K562 (cell line): ENCODE measurements at regions not wholly inside any gene's neighbourhood (a gene's known extent, or its start where the extent isn't known, plus 50 kb on each side); places are given as distances from the start of the nearest gene placed in this dataset.

Experiments used
- ATAC-seq: fragments of 200-7000 bp; cut with Tn5 transposase; 3 replicates; pipeline ENCODE4 v1.9.1; 2020; ENCODE audit warnings: moderate library complexity
- BruUV-seq: library from RNA; stranded (reverse); fragments of 400-500 nt; replicated peaks from 2 replicates; lab custom pipeline; 2021; lab: Mats Ljungman, UMichigan
- CTCF ChIA-PET: fragments of 300-600 bp; formaldehyde crosslinking; extraction: SDS; loops from one replicate; lab custom pipeline; 2021; ENCODE audit warnings: low intra/inter-chr PET ratio; lab: Yijun Ruan, JAX
- POLR2A ChIA-PET: fragments of 300-600, 350-650 bp; sonication (Branson Sonifier 250); formaldehyde crosslinking; extraction: SDS; loops from one replicate; lab custom pipeline; 2021; ENCODE audit warnings: antibody characterized with exemption, inconsistent platforms; lab: Yijun Ruan, JAX
- DNase-seq, 4 experiments: peaks; one replicate each; pipeline versions ENCODE4 v3.0.0 to v3.0.0-alpha.2; 2011 to 2018; ENCODE audit warnings: low spot score in 3 of 4, mixed read lengths in 3 of 4; ENCODE audit errors: extremely low read depth in 1 of 4
- FAIRE-seq: peaks from 2 replicates; lab custom pipeline; 2011; peaks lifted over from hg19 to GRCh38; lab: Jason Lieb, UNC
- H2AFZ ChIP-seq: 2 replicates; pipeline ENCODE4 v1.6.0; 2011; ENCODE audit warnings: low read depth, low read length, control low read depth, inconsistent platforms
- H3K27ac ChIP-seq: fragments of 200-600 bp; 3 replicates; pipeline ENCODE4 v1.8.0; 2011; ENCODE audit warnings: low read depth, mild to moderate bottlenecking, control low read depth, inconsistent platforms, low read length, moderate library complexity, mixed read lengths; ENCODE audit errors: extremely low read depth
- H3K27me3 ChIP-seq, 2 experiments: fragments of 300-600 bp in 1 of 2; 2 replicates in 1 of 2; 3 replicates in 1 of 2; pipeline versions ENCODE4 v1.6.0 to v1.8.0; 2011; ENCODE audit warnings: inconsistent platforms in 2 of 2, low read length in 2 of 2, mild to moderate bottlenecking in 1 of 2, mixed read lengths in 1 of 2, moderate library complexity in 1 of 2; ENCODE audit not compliant: control insufficient read depth in 2 of 2, insufficient read depth in 2 of 2
- H3K36me3 ChIP-seq: fragments of 300-600 bp; 3 replicates; pipeline ENCODE4 v1.8.0; 2011; ENCODE audit warnings: mild to moderate bottlenecking, low read length, inconsistent platforms; ENCODE audit not compliant: control insufficient read depth, insufficient read depth
- H3K4me1 ChIP-seq, 2 experiments: fragments of 200-600 bp in 1 of 2; replicated peaks in 1 of 2; 2 replicates in 1 of 2; 3 replicates in 1 of 2; pipeline versions ENCODE4 v1.5.1 to v1.8.0; 2011; ENCODE audit warnings: inconsistent platforms in 2 of 2, low read length in 2 of 2, mild to moderate bottlenecking in 1 of 2, mixed read lengths in 1 of 2, moderate library complexity in 1 of 2; ENCODE audit not compliant: control insufficient read depth in 2 of 2, insufficient read depth in 2 of 2
- H3K4me2 ChIP-seq: 2 replicates; pipeline ENCODE4 v1.6.1; 2011; ENCODE audit warnings: low read length, control low read depth, inconsistent platforms, mixed read lengths; ENCODE audit not compliant: insufficient read depth
- H3K4me3 ChIP-seq: fragments of 200-600 bp; sonication (generic), shearing (Covaris generic); 2 replicates; pipeline ENCODE4 v1.5.1; 2016; ENCODE audit warnings: control low read depth, inconsistent platforms
- H3K79me2 ChIP-seq: fragments of 200-600 bp; 3 replicates; pipeline ENCODE4 v1.8.0; 2011; ENCODE audit warnings: low read length, inconsistent platforms; ENCODE audit not compliant: control insufficient read depth, insufficient read depth
- H3K9ac ChIP-seq, 2 experiments: 2 replicates each; pipeline versions ENCODE4 v1.6.0 to v1.6.1; 2011; ENCODE audit warnings: low read depth in 2 of 2, low read length in 2 of 2, control low read depth in 1 of 2, inconsistent platforms in 1 of 2, mild to moderate bottlenecking in 1 of 2, mixed read lengths in 1 of 2; ENCODE audit not compliant: insufficient read depth in 1 of 2
- H3K9me1 ChIP-seq: one replicate; pipeline ENCODE4 v1.6.0; 2011; ENCODE audit warnings: inconsistent platforms, mild to moderate bottlenecking, low read length, moderate library complexity; ENCODE audit not compliant: control insufficient read depth, insufficient read depth
- H3K9me3 ChIP-seq: replicated peaks from 2 replicates; pipeline ENCODE4 v1.5.1; 2011; ENCODE audit warnings: low read depth, low read length, inconsistent platforms; ENCODE audit not compliant: control insufficient read depth, insufficient read depth
- H4K20me1 ChIP-seq: replicated peaks from 2 replicates; pipeline ENCODE4 v1.6.1; 2011; ENCODE audit warnings: low read length, inconsistent platforms, mixed read lengths; ENCODE audit not compliant: control insufficient read depth, insufficient read depth
- BCL6 ChIP-seq: fragments of 250-450 bp; sonication (Bioruptor Pico); IDR thresholded peaks from 2 replicates; pipeline ENCODE4 v1.4.0; 2020
- BCLAF1 ChIP-seq, 2 experiments: fragments of 450-650 bp in 1 of 2; IDR thresholded peaks; 2 replicates each; pipeline ENCODE4 v1.6.1; 2011 to 2017; ENCODE audit warnings: low read depth in 2 of 2, antibody characterized with exemption in 1 of 2, borderline replicate concordance in 1 of 2, low read length in 1 of 2, mild to moderate bottlenecking in 1 of 2, mixed read lengths in 1 of 2; ENCODE audit not compliant: control insufficient read depth in 1 of 2
- CEBPG ChIP-seq, 3 experiments: fragments of 200-800 bp in 1 of 3; sonication (Bioruptor generic) in 1 of 3; sonication (generic) in 1 of 3; formaldehyde crosslinking in 1 of 3; IDR thresholded peaks in 2 of 3; conservative IDR thresholded peaks in 1 of 3; 2 replicates each; pipeline versions ENCODE4 v1.6.1 to v1.8.0; 2016 to 2022; ENCODE audit warnings: missing compliant biosample characterization in 2 of 3, missing genetic modification characterization in 2 of 3, mild to moderate bottlenecking in 1 of 3, missing genetic modification reagents in 1 of 3
- FOXJ2 ChIP-seq: fragments of 200-800 bp; sonication (Bioruptor generic); IDR thresholded peaks from 2 replicates; pipeline ENCODE4 v1.6.1; 2016; ENCODE audit warnings: missing genetic modification characterization, missing compliant biosample characterization
- GATAD2A ChIP-seq: fragments of 450-650 bp; IDR thresholded peaks from 2 replicates; pipeline ENCODE4 v1.6.1; 2017
- KLF1 ChIP-seq: fragments of 450-650 bp; IDR thresholded peaks from 2 replicates; pipeline ENCODE4 v1.6.1; 2016; ENCODE audit warnings: missing genetic modification characterization, missing compliant biosample characterization
- KLF13 ChIP-seq: fragments of 450-650 bp; IDR thresholded peaks from 2 replicates; pipeline ENCODE4 v1.6.1; 2016; ENCODE audit warnings: missing genetic modification characterization, low read depth, mild to moderate bottlenecking, missing compliant biosample characterization, moderate library complexity, borderline replicate concordance
- MED1 ChIP-seq: sonication (generic); formaldehyde crosslinking; IDR thresholded peaks from 2 replicates; pipeline ENCODE4 v1.8.1; 2023; ENCODE audit warnings: missing genetic modification reagents, borderline replicate concordance
- MLX ChIP-seq, 2 experiments: fragments of 450-650 bp in 1 of 2; sonication (generic) in 1 of 2; formaldehyde crosslinking; conservative IDR thresholded peaks; 2 replicates each; pipeline versions ENCODE4 v1.4.0 to v1.8.1; 2020 to 2022; ENCODE audit warnings: mild to moderate bottlenecking in 1 of 2, missing genetic modification reagents in 1 of 2
- PREB ChIP-seq: sonication (generic); formaldehyde crosslinking; IDR thresholded peaks from 2 replicates; pipeline ENCODE4 v1.8.1; 2023; ENCODE audit warnings: mild to moderate bottlenecking, missing genetic modification reagents
- SAP30 ChIP-seq: fragments of 200-600 bp; sonication (generic); IDR thresholded peaks from 2 replicates; pipeline ENCODE4 v1.6.1; 2012; ENCODE audit warnings: borderline replicate concordance, low read depth, mild to moderate bottlenecking, moderate library complexity, low read length, control low read depth, inconsistent platforms; ENCODE audit not compliant: insufficient read depth, poor library complexity, severe bottlenecking
- TAF9B ChIP-seq: fragments of 450-650 bp; IDR thresholded peaks from 2 replicates; pipeline ENCODE4 v1.6.1; 2018; ENCODE audit warnings: mild to moderate bottlenecking; ENCODE audit not compliant: partially characterized antibody
- TSC22D4 ChIP-seq: fragments of 450-650 bp; IDR thresholded peaks from 2 replicates; pipeline ENCODE4 v1.6.1; 2016; ENCODE audit warnings: missing genetic modification characterization, missing biosample characterization, control low read depth
- ZNF280A ChIP-seq: fragments of 450-650 bp; IDR thresholded peaks from 2 replicates; pipeline ENCODE4 v1.6.1; 2018; ENCODE audit warnings: mild to moderate bottlenecking, low read depth; ENCODE audit not compliant: partially characterized antibody
- WGBS: fragments of 100-300 bp; shearing (Covaris generic); methylation state at CpG from one replicate; pipeline ENCODE4 v1.1.6; 2016; ENCODE audit warnings: low coverage, mixed read lengths; ENCODE audit not compliant: insufficient coverage; ENCODE audit errors: missing lambda C conversion rate; 5-methylcytosine and 5-hydroxymethylcytosine counted together
- in situ Hi-C: fragments of 300-500 bp; cut with MboI; formaldehyde crosslinking; loops from 4 replicates; pipeline ENCODE4 v1.15.0; 2018; ENCODE audit warnings: inconsistent platforms, mixed read lengths
- intact Hi-C: fragments of 100-400 bp; cut with micrococcal nuclease; formaldehyde crosslinking; loops from 2 replicates; pipeline ENCODE4 v1.14.2; 2022

GRCh38 chr4:125791896-125792295 is 477.1 kb downstream of the FAT4 start (continued):
- no peak for TF ChIP-seq ZNF280A

GRCh38 chr4:125794989-125795388 is 480.2 kb downstream of the FAT4 start:
- intact Hi-C loops (no loop called here), in situ Hi-C loops (no loop called here)
- no peaks in the 10 kb centered on the region for H3K4me1 ChIP-seq
- H3K27ac ChIP-seq: no peak overlapping the region
- H3K4me3 ChIP-seq: no peak overlapping the region
- H3K79me2 ChIP-seq: no peaks in the 10 kb centered on the region
- no TSS peak for BruUV-seq
- FAIRE-seq (no peak), ATAC-seq (no peak), DNase-seq (no peak)
- H3K36me3 ChIP-seq: no peaks in the 10 kb centered on the region
- ChIA-PET CTCF (no interaction called here), POLR2A (interaction anchor here (0.6 kb wide), 1 partner anchor 176 kb away, joined by 3 read pairs; no protein-coding TSS in a partner anchor)
- no peaks in the 10 kb centered on the region for H3K9me1 ChIP-seq
- no peak overlapping the region for H3K9ac ChIP-seq
- no peak overlapping the region for H2AFZ ChIP-seq
- H3K4me2 ChIP-seq: no peak overlapping the region
- no peaks in the 10 kb centered on the region for H4K20me1 ChIP-seq
- no peaks in the 10 kb centered on the region for H3K9me3 ChIP-seq
- H3K27me3 ChIP-seq: no peaks in the 10 kb centered on the region
- 0% methylated on average over 1 of the region's 1 CpG for WGBS
- no peak for TF ChIP-seq TAF9B
- no peak for TF ChIP-seq SAP30
- TF ChIP-seq PREB (CRISPR knock-in tag): no peak
- no peak for TF ChIP-seq TSC22D4 (tag)
- no peak for TF ChIP-seq FOXJ2 (tag)
- no peak for TF ChIP-seq CEBPG (CRISPR knock-in tag; IDR thresholded peaks at IDR 0.05)
- TF ChIP-seq CEBPG (tag; conservative IDR thresholded peaks at IDR 0.05 in 1 of 2, IDR thresholded peaks at IDR 0.05 in 1 of 2): no peak
- no peak for TF ChIP-seq MED1
- TF ChIP-seq MLX (CRISPR knock-in tag; conservative IDR thresholded peaks at IDR 0.05): no peak
- no peak for TF ChIP-seq BCLAF1 (IDR thresholded peaks at IDR 0.05; ENCODE audit: borderline replicate concordance in 1 of 2, control insufficient read depth in 1 of 2, low read depth in 2 of 2, low read length in 1 of 2)
- no peak for TF ChIP-seq GATAD2A
- TF ChIP-seq KLF13 (tag): no peak
- TF ChIP-seq BCL6 (CRISPR knock-in tag): no peak
- no peak for TF ChIP-seq KLF1 (tag)
